Epidermal melanocyte (primary cell): ENCODE measurements at regions not wholly inside any gene's neighbourhood (a gene's known extent, or its start where the extent isn't known, plus 50 kb on each side); places are given as distances from the start of the nearest gene placed in this dataset.
"Not testable (repeated sequence)": the region's sequence is repeated elsewhere in the genome, so short reads cannot be mapped to it uniquely, and the experiment has no call there.

Experiments
- DNase-seq: peaks from one replicate; pipeline ENCODE4 v3.0.0; 2011; ENCODE audit warnings: low spot score; ENCODE audit not compliant: insufficient read length

DNA sequence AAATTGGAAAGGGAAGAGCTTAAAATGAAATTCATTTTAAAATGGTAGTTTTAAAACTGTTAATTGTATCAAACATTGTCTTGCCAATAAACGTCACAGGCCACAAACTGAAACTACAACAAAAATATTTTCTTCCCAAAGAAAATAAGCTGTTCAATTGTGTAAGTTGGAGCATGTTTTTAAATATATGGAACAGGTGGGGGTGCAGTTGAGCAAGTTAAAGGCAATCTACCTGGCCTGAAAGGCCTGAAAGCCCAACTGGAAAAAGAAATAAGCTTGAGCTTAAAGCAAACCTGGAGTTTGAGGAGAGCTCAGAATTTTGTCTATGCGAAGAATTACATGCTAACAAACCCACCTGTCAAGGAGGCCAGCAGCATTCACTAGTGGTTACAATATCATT is 439.5 kb downstream of the ACTL7B start:
- DNase-seq, result no peak

GRCh38 chr9:108413809-108414208 is 442.0 kb downstream of the ACTL7B start:
- no peak for DNase-seq

- no peak for DNase-seq
Observed at GRCh38 chr9:108412755-108413154, 443.0 kb downstream of the ACTL7B start.

DNA sequence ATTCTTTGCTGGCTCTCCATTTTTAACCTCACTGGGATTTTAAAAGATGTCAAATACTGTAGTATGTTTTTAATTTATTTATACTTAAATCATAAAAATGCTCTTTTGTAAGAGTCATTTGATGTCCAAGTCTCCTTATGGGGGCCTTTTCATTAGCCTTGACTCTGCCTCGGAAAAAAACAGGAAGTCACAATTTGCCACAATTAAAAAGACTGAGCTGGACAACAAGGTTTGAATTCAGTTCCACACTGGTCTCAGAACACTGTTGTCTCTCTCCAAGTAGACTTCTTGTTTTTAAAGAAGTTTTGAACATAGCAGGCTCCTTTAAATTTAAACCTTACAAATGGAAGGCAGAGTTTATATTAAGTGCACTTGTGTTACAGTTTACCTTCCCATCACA is 444.2 kb downstream of the ACTL7B start:
- DNase-seq, result no peak

- DNase-seq, result no peak
Observed at GRCh38 chr9:108410161-108410560, 445.6 kb downstream of the ACTL7B start.

DNA sequence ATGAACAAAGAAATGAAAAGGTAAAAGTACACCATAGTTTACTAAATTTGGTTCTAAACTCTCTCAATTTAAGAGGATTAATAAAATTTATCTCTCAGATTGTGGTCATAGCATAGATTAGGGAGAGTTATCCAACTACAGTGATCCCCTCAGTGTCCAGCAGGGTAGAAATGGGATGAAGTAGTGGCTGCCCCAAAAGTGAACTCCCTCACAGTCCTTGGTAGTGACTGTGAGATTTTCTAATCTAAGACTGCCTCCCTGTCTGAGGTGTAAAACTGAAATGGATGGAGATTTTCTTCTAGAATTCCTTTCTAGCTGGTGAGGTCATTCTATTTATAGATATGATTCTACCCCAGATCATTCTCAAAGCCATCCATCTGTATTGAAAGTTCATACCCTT is 455.5 kb downstream of the ACTL7B start:
- DNase-seq, result no peak

GRCh38 chr9:108399851-108400250 is 455.9 kb downstream of the ACTL7B start:
- no peak for DNase-seq

GRCh38 chr9:108397286-108397685 is 458.5 kb downstream of the ACTL7B start:
- DNase-seq, result no peak

DNA sequence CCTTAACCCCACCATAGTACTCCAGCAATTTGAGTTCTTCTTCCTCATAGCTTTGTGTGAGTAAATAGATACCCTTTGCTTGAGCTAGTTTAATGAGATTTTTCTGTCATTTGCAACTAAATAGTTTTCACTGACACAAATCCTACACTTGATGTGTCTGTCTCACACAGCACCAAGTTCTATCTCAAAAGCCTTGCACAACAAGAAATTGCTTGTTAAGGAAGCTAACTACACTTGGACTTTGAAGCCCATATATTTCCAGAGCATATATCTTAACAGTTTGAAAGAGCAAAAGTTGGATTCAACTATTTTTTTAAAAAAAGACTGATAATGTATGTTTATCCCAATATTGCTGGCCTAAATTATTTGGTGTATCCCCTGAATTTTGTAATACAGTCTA is 459.2 kb downstream of the ACTL7B start:
- DNase-seq, result no peak

GRCh38 chr9:108396193-108396592 is 459.6 kb downstream of the ACTL7B start:
- DNase-seq, result no peak

- no peak for DNase-seq
Observed at GRCh38 chr9:108395421-108395820, 460.4 kb downstream of the ACTL7B start.

DNA sequence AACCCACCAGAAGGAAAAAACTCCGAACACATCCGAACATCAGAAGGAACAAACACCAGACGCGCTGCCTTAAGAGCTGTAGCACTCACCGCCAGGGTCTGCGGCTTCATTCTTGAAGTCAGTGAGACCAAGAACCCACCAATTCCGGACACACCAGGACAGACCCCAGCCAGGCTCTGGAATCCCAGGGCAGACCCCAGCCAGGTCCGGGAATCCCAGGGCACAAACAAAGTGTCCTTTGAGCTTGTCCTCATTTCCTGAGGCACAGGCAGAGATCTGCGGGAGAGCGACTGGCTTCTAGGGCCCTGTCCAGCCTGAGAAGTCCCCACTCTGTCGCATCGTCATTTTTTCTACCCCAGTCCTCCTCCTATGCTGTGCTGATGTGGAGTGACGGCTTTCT is 461.1 kb downstream of the ACTL7B start:
- no peak for DNase-seq

DNA sequence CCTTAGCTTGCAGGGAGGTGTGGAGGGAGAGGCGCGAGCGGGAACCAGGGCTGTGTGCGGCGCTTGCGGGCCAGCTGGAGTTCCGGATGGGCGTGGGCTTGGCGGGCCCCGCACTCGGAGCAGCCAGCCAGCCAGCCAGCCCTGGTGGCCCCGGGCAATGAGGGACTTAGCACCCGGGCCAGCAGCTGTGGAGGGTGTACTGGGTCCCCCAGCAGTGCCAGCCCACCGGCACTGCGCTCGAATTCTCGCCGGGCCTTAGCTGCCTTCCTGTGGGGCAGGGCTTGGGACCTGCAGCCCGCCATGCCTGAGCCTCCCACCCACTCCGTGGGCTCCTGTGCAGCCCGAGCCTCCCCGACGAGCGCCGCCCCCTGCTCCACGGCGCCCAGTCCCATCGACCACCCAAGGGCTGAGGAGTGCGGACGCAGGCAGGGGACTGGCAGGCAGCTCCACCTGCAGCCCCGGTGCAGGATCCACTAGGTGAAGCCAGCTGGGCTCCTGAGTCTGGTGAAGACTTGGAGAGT is 462.2 kb downstream of the ACTL7B start:
- DNase-seq, result not testable (repeated sequence)

DNA sequence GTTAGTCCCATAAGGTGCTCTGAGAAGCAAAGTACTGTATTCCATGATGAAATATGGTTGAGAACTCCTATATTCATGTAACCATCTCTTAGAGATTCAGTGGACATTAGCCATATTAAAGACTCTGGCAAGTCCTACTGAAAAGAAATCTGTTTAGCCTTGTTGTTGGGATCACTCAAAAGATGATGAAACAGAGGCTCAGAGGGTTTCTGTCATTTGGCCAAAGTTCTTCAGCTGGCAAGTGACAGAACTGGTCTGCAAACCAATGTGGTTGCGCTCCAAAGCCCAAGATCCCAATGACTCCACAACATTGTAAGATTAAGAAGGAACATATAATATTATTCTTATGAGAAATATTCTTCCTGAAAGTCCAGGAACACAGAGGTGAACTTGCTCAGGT is 462.9 kb downstream of the ACTL7B start:
- no peak for DNase-seq

GRCh38 chr9:108389056-108389455 is 466.7 kb downstream of the ACTL7B start:
- DNase-seq, result no peak

GRCh38 chr9:108386859-108387384 is 468.9 kb downstream of the ACTL7B start:
- DNase-seq, result no peak

- no peak for DNase-seq
Observed at GRCh38 chr9:108386032-108386431, 469.8 kb downstream of the ACTL7B start.

GRCh38 chr9:108383796-108384195 is 472.0 kb downstream of the ACTL7B start:
- DNase-seq, result no peak

DNA sequence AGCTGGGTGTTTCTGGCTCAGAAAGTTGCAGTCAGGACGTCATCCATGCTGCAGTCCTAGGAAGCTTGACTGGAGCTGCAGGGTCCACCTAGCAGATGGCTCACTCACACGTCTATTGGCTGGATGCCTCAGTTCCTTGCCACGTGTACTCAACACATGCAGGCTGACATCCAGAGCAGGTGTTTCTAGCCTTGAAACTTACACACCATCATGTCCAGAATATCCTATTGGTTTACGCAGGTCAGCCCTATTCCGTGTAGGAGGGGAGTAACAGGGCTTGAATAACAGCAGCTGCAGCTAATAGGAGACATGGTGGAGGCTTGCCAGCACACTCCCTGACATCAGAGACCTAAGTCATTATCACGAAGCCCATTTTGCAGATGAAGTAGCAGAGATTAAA is 473.5 kb downstream of the ACTL7B start:
- no peak for DNase-seq

DNA sequence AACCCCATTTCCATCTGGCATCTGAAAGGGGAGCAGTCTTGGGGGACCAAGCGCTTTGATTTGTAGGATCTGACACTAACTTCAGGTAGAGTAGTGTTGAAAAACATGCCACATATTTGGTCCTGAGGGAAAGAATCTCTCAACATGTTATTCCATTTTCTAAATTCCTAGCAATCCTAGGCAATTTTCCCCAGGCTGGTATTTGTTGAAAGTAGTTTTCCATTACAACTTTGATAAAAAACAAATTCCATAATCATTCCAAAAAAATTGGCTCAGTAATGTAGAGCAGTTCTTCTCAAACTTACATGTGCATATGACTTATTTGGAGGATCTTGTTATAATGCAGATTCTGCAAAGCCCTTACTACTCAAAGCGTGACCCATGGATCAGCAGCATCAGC is 477.9 kb downstream of the ACTL7B start:
- DNase-seq, result no peak

DNA sequence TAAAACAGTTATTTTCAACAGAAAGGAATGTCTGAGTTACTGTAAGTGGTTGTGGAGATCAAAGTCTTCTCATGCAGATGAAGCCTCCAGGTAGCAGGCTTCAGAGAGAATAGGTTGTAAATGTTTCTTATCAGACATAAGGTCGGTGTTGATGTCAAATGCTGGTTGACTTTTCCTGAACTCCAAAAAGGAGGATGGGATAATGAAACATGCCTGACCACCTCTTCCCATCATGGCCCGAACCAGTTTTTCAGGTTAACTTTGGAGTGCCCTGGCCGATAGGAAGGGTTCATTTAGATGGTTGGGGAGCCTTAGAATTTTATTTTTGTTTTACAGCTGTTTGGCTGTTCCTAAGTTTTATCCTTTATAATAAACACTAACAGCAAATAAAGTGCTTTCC is 478.4 kb downstream of the ACTL7B start:
- no peak for DNase-seq

DNA sequence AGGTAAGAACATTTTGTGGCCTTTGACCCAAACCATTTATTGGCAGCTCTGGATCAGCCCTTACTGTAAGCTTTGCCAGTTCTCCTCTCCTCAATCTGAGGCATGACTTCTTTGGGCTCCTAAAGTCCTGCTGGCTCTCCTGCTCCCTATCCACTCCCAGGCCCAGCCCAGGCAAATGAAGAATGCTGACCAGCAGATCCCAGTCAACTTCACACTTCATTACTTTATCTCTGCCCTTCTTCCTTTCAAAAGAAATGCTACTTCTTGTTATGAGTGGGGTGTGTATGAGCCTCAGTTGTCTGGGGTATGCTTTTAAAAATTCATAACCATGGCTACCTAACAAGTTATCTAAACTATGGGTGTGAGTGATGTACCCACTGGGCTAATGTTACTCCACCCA is 479.6 kb downstream of the ACTL7B start:
- DNase-seq, result no peak

DNA sequence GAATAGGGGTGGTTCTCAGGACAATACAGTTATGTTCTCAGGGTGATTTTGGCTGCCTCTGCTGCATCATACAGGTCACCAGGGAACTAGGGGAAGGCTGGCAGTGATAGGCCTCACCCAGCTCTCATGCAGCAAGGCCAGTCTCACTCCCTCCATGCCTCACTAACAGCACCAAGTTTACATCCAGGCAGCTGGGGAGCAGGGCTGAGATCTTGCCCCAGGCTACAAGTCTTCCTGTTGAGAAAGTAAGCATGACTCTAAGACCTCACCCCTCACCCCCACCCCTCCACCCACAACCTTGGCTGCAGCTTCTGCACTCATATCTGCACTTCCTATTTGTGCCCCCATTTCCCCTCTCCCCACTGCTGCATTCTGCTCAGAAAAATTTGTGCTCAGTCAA is 481.2 kb downstream of the ACTL7B start:
- no peak for DNase-seq

DNA sequence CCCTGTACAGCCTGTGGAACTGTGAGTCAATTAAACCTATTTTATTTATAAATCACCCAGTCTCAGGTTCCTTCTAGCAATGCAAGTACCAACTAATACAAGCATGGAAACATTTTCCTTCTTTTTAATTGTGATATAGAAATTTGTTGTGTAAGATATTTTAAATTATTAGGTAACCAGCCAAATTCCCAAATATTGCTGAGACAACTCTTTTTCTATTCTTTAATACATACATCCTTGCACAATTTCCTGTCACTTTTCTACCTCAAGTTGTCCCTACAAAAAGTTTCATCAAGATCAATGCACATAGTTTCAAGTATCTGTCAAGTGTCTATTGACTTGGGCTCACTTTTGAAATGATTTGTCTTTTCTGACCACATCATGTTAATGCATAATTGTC is 488.6 kb downstream of the ACTL7B start:
- DNase-seq, result no peak
